Sigmoid colon (tissue), 3 donors: ENCODE measurements at regions not wholly inside any gene's neighbourhood (a gene's known extent, or its start where the extent isn't known, plus 50 kb on each side); places are given as distances from the start of the nearest gene placed in this dataset.

ENCODE experiments used
- POLR2A ChIP-seq, 2 donors: fragments of 450-650 bp; IDR thresholded peaks; one replicate each; pipeline ENCODE4 v1.6.1; 2016; ENCODE audit warnings: antibody characterized with exemption in 2 of 2, mild to moderate bottlenecking in 2 of 2, moderate library complexity in 2 of 2
- TF ChIP-seq, protein P1 (sequence below), 4 experiments: fragments of 450-650 bp in 3 of 4; fragments of 200-600 bp in 1 of 4; IDR thresholded peaks; one replicate each; pipeline ENCODE4 v1.5.1; 2016 to 2019; ENCODE audit warnings: antibody characterized with exemption in 4 of 4, mild to moderate bottlenecking in 3 of 4, moderate library complexity in 2 of 4

DNA sequence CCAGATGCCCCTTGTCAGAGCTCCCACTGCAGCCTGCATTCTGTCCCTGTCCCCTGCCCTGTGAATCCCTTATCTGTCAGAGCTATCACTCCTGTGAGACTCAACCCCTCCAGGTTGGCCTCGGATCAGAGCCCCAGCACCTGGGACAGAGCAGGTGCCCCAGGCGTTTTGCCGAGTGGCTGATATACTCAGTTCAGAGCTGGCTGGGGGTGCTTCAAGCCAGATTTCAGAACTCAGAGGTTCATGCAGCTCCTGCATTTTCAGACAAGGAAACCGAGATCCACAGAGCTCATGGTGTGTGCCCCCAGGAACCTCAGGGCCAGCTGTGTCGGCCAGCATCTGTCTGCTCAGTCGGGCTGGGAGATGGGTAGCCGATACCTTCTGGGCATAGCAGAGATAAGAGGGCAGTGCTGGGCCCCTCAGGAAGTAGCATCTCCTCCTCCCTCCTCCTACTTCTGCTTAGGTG lies 228.0 kb upstream of the RTL1 start:
- no peak for TF ChIP-seq POLR2A (IDR thresholded peaks at IDR 0.05)
- TF ChIP-seq, protein P1, sequence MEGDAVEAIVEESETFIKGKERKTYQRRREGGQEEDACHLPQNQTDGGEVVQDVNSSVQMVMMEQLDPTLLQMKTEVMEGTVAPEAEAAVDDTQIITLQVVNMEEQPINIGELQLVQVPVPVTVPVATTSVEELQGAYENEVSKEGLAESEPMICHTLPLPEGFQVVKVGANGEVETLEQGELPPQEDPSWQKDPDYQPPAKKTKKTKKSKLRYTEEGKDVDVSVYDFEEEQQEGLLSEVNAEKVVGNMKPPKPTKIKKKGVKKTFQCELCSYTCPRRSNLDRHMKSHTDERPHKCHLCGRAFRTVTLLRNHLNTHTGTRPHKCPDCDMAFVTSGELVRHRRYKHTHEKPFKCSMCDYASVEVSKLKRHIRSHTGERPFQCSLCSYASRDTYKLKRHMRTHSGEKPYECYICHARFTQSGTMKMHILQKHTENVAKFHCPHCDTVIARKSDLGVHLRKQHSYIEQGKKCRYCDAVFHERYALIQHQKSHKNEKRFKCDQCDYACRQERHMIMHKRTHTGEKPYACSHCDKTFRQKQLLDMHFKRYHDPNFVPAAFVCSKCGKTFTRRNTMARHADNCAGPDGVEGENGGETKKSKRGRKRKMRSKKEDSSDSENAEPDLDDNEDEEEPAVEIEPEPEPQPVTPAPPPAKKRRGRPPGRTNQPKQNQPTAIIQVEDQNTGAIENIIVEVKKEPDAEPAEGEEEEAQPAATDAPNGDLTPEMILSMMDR (IDR thresholded peaks at IDR 0.05) = no peak
